A549 (cell line): ENCODE measurements at regions not wholly inside any gene's neighbourhood (a gene's known extent, or its start where the extent isn't known, plus 50 kb on each side); places are given as distances from the start of the nearest gene placed in this dataset.

Experiments used
- ATAC-seq, 2 experiments: fragments of 200-7000 bp in 1 of 2; fragments of >200 bp in 1 of 2; cut with Nextera tagmentation in 1 of 2; cut with Tn5 transposase in 1 of 2; 3 replicates each; pipeline versions ENCODE4 v1.8.0 to v1.9.1; 2018 to 2020; ENCODE audit warnings: mild to moderate bottlenecking in 1 of 2, moderate library complexity in 1 of 2
- CTCF ChIA-PET: fragments of 300-600 bp; sonication (Branson Sonifier 250); formaldehyde crosslinking; extraction: SDS; loops from one replicate; lab custom pipeline; 2021; ENCODE audit warnings: antibody characterized with exemption, inconsistent platforms; lab: Yijun Ruan, JAX
- POLR2A ChIA-PET: fragments of 350-600 bp; formaldehyde crosslinking; extraction: SDS; loops from one replicate; lab custom pipeline; 2021; ENCODE audit warnings: antibody characterized with exemption, inconsistent platforms; lab: Yijun Ruan, JAX
- DNase-seq, 2 experiments: peaks; one replicate each; pipeline versions ENCODE4 v3.0.0 to v3.0.0-alpha.2; 2011 to 2016; ENCODE audit warnings: low read depth in 1 of 2, low spot score in 1 of 2
- FAIRE-seq: peaks from 2 replicates; lab custom pipeline; 2011; peaks lifted over from hg19 to GRCh38; lab: Jason Lieb, UNC
- H3K27ac ChIP-seq, 2 experiments: fragments of >200 bp; sonication (Bioruptor Twin); formaldehyde crosslinking; 3 replicates each; pipeline ENCODE4 v1.5.1; 2016 to 2017
- H3K4me1 ChIP-seq: fragments of >200 bp; sonication (Bioruptor Twin); formaldehyde crosslinking; 3 replicates; pipeline ENCODE4 v1.6.1; 2016
- H3K4me2 ChIP-seq: fragments of >200 bp; sonication (Bioruptor Twin); formaldehyde crosslinking; 3 replicates; pipeline ENCODE4 v1.6.1; 2016
- H3K4me3 ChIP-seq: fragments of >200 bp; sonication (Bioruptor Twin); formaldehyde crosslinking; 3 replicates; pipeline ENCODE4 v1.5.1; 2016
- H3K9me3 ChIP-seq: fragments of >200 bp; sonication (Bioruptor Twin); formaldehyde crosslinking; 3 replicates; pipeline ENCODE4 v1.6.1; 2016
- CHD2 ChIP-seq: fragments of 150-350 bp; IDR thresholded peaks from 2 replicates; pipeline ENCODE4 v1.6.1; 2014; ENCODE audit warnings: low read length; ENCODE audit not compliant: partially characterized antibody
- FOSB ChIP-seq: fragments of 250-450 bp; sonication (Bioruptor Pico); IDR thresholded peaks from 2 replicates; pipeline ENCODE4 v1.5.0; 2020; ENCODE audit warnings: mild to moderate bottlenecking, moderate library complexity
- FOSL2 ChIP-seq, 2 experiments: fragments of 450-650 bp in 1 of 2; fragments of >200 bp in 1 of 2; sonication (Bioruptor Twin) in 1 of 2; formaldehyde crosslinking; IDR thresholded peaks; 2 replicates each; pipeline versions ENCODE4 v1.5.0 to v1.6.1; 2016 to 2020; ENCODE audit warnings: mild to moderate bottlenecking in 1 of 2, moderate library complexity in 1 of 2
- FOXS1 ChIP-seq: fragments of 250-450 bp; sonication (Bioruptor Pico); IDR thresholded peaks from 2 replicates; pipeline ENCODE4 v1.5.0; 2020; ENCODE audit warnings: mild to moderate bottlenecking, moderate library complexity
- HES2 ChIP-seq: fragments of >200 bp; sonication (Bioruptor Twin); formaldehyde crosslinking; IDR thresholded peaks from 2 replicates; pipeline ENCODE4 v1.6.1; 2016
- HMGXB4 ChIP-seq: fragments of 250-450 bp; sonication (Bioruptor Pico); IDR thresholded peaks from 2 replicates; pipeline ENCODE4 v1.5.0; 2021; ENCODE audit warnings: mild to moderate bottlenecking, moderate library complexity, borderline replicate concordance
- HOXA7 ChIP-seq: fragments of 250-450 bp; sonication (Bioruptor Pico); IDR thresholded peaks from 2 replicates; pipeline ENCODE4 v1.5.0; 2020; ENCODE audit warnings: mild to moderate bottlenecking, moderate library complexity
- KDM1A ChIP-seq: fragments of 200-600 bp; sonication (generic); IDR thresholded peaks from 2 replicates; pipeline ENCODE4 v1.6.1; 2016; ENCODE audit warnings: low read depth, mild to moderate bottlenecking
- MAFK ChIP-seq: fragments of 450-650 bp; IDR thresholded peaks from 2 replicates; pipeline ENCODE4 v1.6.1; 2014; ENCODE audit not compliant: partially characterized antibody
- MAZ ChIP-seq: fragments of 150-350 bp; IDR thresholded peaks from 2 replicates; pipeline ENCODE4 v1.6.1; 2014; ENCODE audit warnings: antibody characterized with exemption, low read depth, low read length, borderline replicate concordance
- NFE2L2 ChIP-seq: fragments of 150-350 bp; conservative IDR thresholded peaks from 2 replicates; pipeline ENCODE4 v1.6.1; 2014; ENCODE audit warnings: low read length
- POLR2A ChIP-seq: IDR thresholded peaks from 2 replicates; pipeline ENCODE4 v1.6.1; 2012; ENCODE audit warnings: mild to moderate bottlenecking, low read length
- POLR2AphosphoS2 ChIP-seq: conservative IDR thresholded peaks from 2 replicates; pipeline ENCODE4 v1.6.1; 2012; ENCODE audit warnings: low read length, improper control_type of control experiment, inconsistent platforms
- RAD21 ChIP-seq, 2 experiments: fragments of >200 bp in 1 of 2; sonication (Bioruptor Twin) in 1 of 2; formaldehyde crosslinking in 1 of 2; IDR thresholded peaks in 1 of 2; conservative IDR thresholded peaks in 1 of 2; 2 replicates in 1 of 2; 3 replicates in 1 of 2; pipeline ENCODE4 v1.6.1; 2012 to 2018; ENCODE audit warnings: inconsistent platforms in 1 of 2
- RARB ChIP-seq: fragments of 250-450 bp; sonication (Bioruptor Pico); IDR thresholded peaks from 2 replicates; pipeline ENCODE4 v1.8.0; 2021; ENCODE audit warnings: mild to moderate bottlenecking, moderate library complexity
- RFX5 ChIP-seq: fragments of 450-650 bp; IDR thresholded peaks from 2 replicates; pipeline ENCODE4 v1.7.1; 2014; ENCODE audit warnings: antibody characterized with exemption, mild to moderate bottlenecking, moderate library complexity
- SMC3 ChIP-seq: fragments of >200 bp; sonication (Bioruptor Twin); formaldehyde crosslinking; IDR thresholded peaks from 3 replicates; pipeline ENCODE4 v1.6.1; 2018; ENCODE audit warnings: inconsistent platforms
- SREBF2 ChIP-seq: fragments of 450-650 bp; IDR thresholded peaks from 2 replicates; pipeline ENCODE4 v1.6.1; 2014; ENCODE audit warnings: mild to moderate bottlenecking, moderate library complexity
- WGBS: methylation state at CpG from one replicate; pipeline ENCODE4 v1.1.6; 2017; ENCODE audit errors: missing lambda C conversion rate; 5-methylcytosine and 5-hydroxymethylcytosine counted together
- TF ChIP-seq, protein P1 (sequence below): fragments of >200 bp; sonication (Bioruptor Twin); formaldehyde crosslinking; IDR thresholded peaks from 3 replicates; pipeline ENCODE4 v1.6.1; 2016
- TF ChIP-seq, protein P2 (sequence below): IDR thresholded peaks from 2 replicates; pipeline ENCODE4 v1.6.1; 2012
- TF ChIP-seq, protein P3 (sequence below): IDR thresholded peaks from 2 replicates; pipeline ENCODE4 v1.6.1; 2012; ENCODE audit warnings: low read depth, borderline replicate concordance
- TF ChIP-seq, protein P4 (sequence below): fragments of 250-450 bp; sonication (Bioruptor Pico); IDR thresholded peaks from 2 replicates; pipeline ENCODE4 v1.5.0; 2020; ENCODE audit warnings: low read depth, mild to moderate bottlenecking, moderate library complexity
- TF ChIP-seq, protein P5 (sequence below): fragments of 200-600 bp; sonication (generic); IDR thresholded peaks from 2 replicates; pipeline ENCODE4 v1.6.1; 2016; ENCODE audit warnings: antibody characterized with exemption, mild to moderate bottlenecking, moderate library complexity

GRCh38 chr22:47710135-47710534 is 947.7 kb downstream of the TBC1D22A start:
- Histone ChIP-seq H3K27ac (no peak overlapping the region), H3K4me1 (no peaks in the 10 kb centered on the region), H3K9me3 (no peaks in the 10 kb centered on the region), H3K4me3 (no peak overlapping the region), H3K4me2 (no peak overlapping the region)
- ATAC-seq (no peak), DNase-seq (no peak), FAIRE-seq (no peak)
- WGBS = 39% methylated on average over 4 of the region's 4 CpGs
- ChIA-PET POLR2A (no interaction called here), CTCF (no interaction called here)
- TF ChIP-seq MAZ (no peak), KDM1A (no peak), HES2 (no peak), NFE2L2 (no peak), RAD21 (conservative IDR thresholded peaks at IDR 0.05 in 1 of 2, IDR thresholded peaks at IDR 0.05 in 1 of 2) (no peak), POLR2A (no peak), FOSB (CRISPR knock-in tag) (no peak), HOXA7 (CRISPR knock-in tag) (no peak), SREBF2 (no peak), POLR2AphosphoS2 (no peak), SMC3 (no peak), FOXS1 (CRISPR knock-in tag) (no peak)
- TF ChIP-seq, protein P1, sequence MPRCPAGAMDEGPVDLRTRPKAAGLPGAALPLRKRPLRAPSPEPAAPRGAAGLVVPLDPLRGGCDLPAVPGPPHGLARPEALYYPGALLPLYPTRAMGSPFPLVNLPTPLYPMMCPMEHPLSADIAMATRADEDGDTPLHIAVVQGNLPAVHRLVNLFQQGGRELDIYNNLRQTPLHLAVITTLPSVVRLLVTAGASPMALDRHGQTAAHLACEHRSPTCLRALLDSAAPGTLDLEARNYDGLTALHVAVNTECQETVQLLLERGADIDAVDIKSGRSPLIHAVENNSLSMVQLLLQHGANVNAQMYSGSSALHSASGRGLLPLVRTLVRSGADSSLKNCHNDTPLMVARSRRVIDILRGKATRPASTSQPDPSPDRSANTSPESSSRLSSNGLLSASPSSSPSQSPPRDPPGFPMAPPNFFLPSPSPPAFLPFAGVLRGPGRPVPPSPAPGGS = no peak
- TF ChIP-seq, protein P2, sequence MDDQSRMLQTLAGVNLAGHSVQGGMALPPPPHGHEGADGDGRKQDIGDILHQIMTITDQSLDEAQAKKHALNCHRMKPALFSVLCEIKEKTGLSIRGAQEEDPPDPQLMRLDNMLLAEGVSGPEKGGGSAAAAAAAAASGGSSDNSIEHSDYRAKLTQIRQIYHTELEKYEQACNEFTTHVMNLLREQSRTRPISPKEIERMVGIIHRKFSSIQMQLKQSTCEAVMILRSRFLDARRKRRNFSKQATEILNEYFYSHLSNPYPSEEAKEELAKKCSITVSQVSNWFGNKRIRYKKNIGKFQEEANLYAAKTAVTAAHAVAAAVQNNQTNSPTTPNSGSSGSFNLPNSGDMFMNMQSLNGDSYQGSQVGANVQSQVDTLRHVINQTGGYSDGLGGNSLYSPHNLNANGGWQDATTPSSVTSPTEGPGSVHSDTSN = no peak
- TF ChIP-seq, protein P3, sequence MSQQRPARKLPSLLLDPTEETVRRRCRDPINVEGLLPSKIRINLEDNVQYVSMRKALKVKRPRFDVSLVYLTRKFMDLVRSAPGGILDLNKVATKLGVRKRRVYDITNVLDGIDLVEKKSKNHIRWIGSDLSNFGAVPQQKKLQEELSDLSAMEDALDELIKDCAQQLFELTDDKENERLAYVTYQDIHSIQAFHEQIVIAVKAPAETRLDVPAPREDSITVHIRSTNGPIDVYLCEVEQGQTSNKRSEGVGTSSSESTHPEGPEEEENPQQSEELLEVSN = no peak
- TF ChIP-seq, protein P4, sequence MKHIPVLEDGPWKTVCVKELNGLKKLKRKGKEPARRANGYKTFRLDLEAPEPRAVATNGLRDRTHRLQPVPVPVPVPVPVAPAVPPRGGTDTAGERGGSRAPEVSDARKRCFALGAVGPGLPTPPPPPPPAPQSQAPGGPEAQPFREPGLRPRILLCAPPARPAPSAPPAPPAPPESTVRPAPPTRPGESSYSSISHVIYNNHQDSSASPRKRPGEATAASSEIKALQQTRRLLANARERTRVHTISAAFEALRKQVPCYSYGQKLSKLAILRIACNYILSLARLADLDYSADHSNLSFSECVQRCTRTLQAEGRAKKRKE = no peak

GRCh38 chr22:47705350-47705749 is 942.9 kb downstream of the TBC1D22A start:
- Histone ChIP-seq H3K4me2 (no peak overlapping the region), H3K4me3 (no peak overlapping the region), H3K27ac (no peak overlapping the region), H3K9me3 (no peaks in the 10 kb centered on the region), H3K4me1 (no peaks in the 10 kb centered on the region)
- ChIA-PET POLR2A (no interaction called here), CTCF (no interaction called here)
- no peak for TF ChIP-seq CHD2
- no peak for DNase-seq
- no peak for FAIRE-seq
- no peak for ATAC-seq
- WGBS = 46% methylated on average over 2 of the region's 2 CpGs

DNA sequence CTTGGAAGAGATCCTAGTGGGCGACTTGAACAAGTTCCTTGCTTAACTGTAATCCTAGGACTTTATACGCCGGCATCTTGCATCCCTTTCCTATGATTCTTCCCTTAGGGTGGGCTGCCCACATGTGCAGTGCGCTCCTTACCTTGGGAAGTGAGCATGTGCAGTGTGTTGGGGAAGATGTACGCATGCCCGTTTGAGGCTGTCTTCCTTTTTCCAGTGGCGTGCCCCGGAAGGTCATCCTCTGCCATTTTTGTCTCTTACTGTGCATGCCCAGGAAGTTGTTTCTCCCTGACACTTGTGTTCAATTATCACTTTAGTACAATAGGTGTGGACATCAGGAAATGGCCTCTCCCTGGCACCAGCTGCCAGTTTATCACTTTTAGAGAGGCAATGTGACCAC is 936.5 kb downstream of the TBC1D22A start:
- POLR2A ChIA-PET = no interaction called here
- Histone ChIP-seq H3K27ac (no peak overlapping the region), H3K4me1 (no peaks in the 10 kb centered on the region), H3K4me2 (no peak overlapping the region), H3K9me3 (no peaks in the 10 kb centered on the region), H3K4me3 (no peak overlapping the region)
- no peak for ATAC-seq
- 45% methylated on average over 8 of the region's 8 CpGs for WGBS
- CTCF ChIA-PET = no interaction called here
- TF ChIP-seq FOXS1 (CRISPR knock-in tag) (no peak), MAFK (no peak), KDM1A (no peak), RFX5 (no peak), NFE2L2 (no peak), RAD21 (conservative IDR thresholded peaks at IDR 0.05 in 1 of 2, IDR thresholded peaks at IDR 0.05 in 1 of 2) (no peak), HMGXB4 (CRISPR knock-in tag) (no peak), RARB (CRISPR knock-in tag) (no peak), FOSL2 (IDR thresholded peaks at IDR 0.05) (no peak), FOSL2 (CRISPR knock-in tag; IDR thresholded peaks at IDR 0.05) (no peak)
- TF ChIP-seq, protein P5, sequence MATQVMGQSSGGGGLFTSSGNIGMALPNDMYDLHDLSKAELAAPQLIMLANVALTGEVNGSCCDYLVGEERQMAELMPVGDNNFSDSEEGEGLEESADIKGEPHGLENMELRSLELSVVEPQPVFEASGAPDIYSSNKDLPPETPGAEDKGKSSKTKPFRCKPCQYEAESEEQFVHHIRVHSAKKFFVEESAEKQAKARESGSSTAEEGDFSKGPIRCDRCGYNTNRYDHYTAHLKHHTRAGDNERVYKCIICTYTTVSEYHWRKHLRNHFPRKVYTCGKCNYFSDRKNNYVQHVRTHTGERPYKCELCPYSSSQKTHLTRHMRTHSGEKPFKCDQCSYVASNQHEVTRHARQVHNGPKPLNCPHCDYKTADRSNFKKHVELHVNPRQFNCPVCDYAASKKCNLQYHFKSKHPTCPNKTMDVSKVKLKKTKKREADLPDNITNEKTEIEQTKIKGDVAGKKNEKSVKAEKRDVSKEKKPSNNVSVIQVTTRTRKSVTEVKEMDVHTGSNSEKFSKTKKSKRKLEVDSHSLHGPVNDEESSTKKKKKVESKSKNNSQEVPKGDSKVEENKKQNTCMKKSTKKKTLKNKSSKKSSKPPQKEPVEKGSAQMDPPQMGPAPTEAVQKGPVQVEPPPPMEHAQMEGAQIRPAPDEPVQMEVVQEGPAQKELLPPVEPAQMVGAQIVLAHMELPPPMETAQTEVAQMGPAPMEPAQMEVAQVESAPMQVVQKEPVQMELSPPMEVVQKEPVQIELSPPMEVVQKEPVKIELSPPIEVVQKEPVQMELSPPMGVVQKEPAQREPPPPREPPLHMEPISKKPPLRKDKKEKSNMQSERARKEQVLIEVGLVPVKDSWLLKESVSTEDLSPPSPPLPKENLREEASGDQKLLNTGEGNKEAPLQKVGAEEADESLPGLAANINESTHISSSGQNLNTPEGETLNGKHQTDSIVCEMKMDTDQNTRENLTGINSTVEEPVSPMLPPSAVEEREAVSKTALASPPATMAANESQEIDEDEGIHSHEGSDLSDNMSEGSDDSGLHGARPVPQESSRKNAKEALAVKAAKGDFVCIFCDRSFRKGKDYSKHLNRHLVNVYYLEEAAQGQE = no peak
- DNase-seq = no peak
- FAIRE-seq = no peak
